Prostate gland (tissue), 2 donors: ENCODE measurements at regions not wholly inside any gene's neighbourhood (a gene's known extent, or its start where the extent isn't known, plus 50 kb on each side); places are given as distances from the start of the nearest gene placed in this dataset.
"Not testable (repeated sequence)": the region's sequence is repeated elsewhere in the genome, so short reads cannot be mapped to it uniquely, and the experiment has no call there.

Experiments used
- DNase-seq: peaks from one replicate; pipeline ENCODE4 v3.0.0-alpha.2; 2019; ENCODE audit warnings: low spot score
- H3K27ac ChIP-seq, 2 donors: fragments of 200-600 bp; sonication (generic); 2 replicates each; pipeline ENCODE4 v1.5.1; 2017 to 2019
- H3K27me3 ChIP-seq: fragments of 200-600 bp; sonication (generic); replicated peaks from 2 replicates; pipeline ENCODE4 v1.5.1; 2019; ENCODE audit not compliant: insufficient read depth
- H3K36me3 ChIP-seq, 2 donors: fragments of 200-600 bp; sonication (generic); 1 replicate in 1 of 2; 2 replicates in 1 of 2; pipeline versions ENCODE4 v1.5.1 to v1.8.1; 2017 to 2019
- H3K4me1 ChIP-seq: fragments of 200-600 bp; sonication (generic); replicated peaks from 2 replicates; pipeline ENCODE4 v1.5.1; 2019
- H3K4me3 ChIP-seq, 2 donors: fragments of 200-600 bp; sonication (generic); 2 replicates each; pipeline ENCODE4 v1.5.1; 2017 to 2019
- H3K9me3 ChIP-seq: fragments of 200-600 bp; sonication (generic); 2 replicates; pipeline ENCODE4 v1.5.1; 2017
- CTCF ChIP-seq, 4 experiments: fragments of 200-600 bp in 2 of 4; fragments of 450-650 bp in 2 of 4; sonication (generic) in 2 of 4; IDR thresholded peaks; 1 replicate in 3 of 4; 2 replicates in 1 of 4; pipeline ENCODE4 v1.5.1; 2016 to 2019; ENCODE audit warnings: antibody characterized with exemption in 4 of 4, mild to moderate bottlenecking in 2 of 4, moderate library complexity in 2 of 4
- POLR2A ChIP-seq: fragments of 450-650 bp; IDR thresholded peaks from one replicate; pipeline ENCODE4 v1.6.1; 2016; ENCODE audit warnings: antibody characterized with exemption, mild to moderate bottlenecking
- POLR2AphosphoS5 ChIP-seq: sonication (generic); formaldehyde crosslinking; IDR thresholded peaks from one replicate; pipeline ENCODE4 v1.6.1; 2017; ENCODE audit warnings: antibody characterized with exemption
- WGBS: methylation state at CpG from one replicate; pipeline ENCODE4 v1.1.5; 2018; 5-methylcytosine and 5-hydroxymethylcytosine counted together
- intact Hi-C: fragments of 100-400 bp; cut with DNase I; formaldehyde crosslinking; loops from one replicate; pipeline ENCODE4 v1.14.2; 2022

- Histone ChIP-seq H3K4me1 (no peaks in the 10 kb centered on the region), H3K27ac (no peak overlapping the region), H3K36me3 (no peaks in the 10 kb centered on the region), H3K9me3 (no peaks in the 10 kb centered on the region), H3K27me3 (no peaks in the 10 kb centered on the region), H3K4me3 (no peak overlapping the region)
- TF ChIP-seq POLR2AphosphoS5 (no peak), POLR2A (no peak), CTCF (IDR thresholded peaks at IDR 0.05) (no peak)
- intact Hi-C loops, result no loop called here
- DNase-seq, result no peak
- WGBS, result 79% methylated on average over 5 of the region's 5 CpGs
These were observed 445.0 kb upstream of the PIK3R1 start for GRCh38 chr5:67770431-67771025.

GRCh38 chr5:67765697-67766096 lies 449.9 kb upstream of the PIK3R1 start:
- TF ChIP-seq POLR2AphosphoS5 (no peak), POLR2A (no peak), CTCF (IDR thresholded peaks at IDR 0.05) (no peak)
- DNase-seq, result no peak
- Histone ChIP-seq H3K4me1 (no peaks in the 10 kb centered on the region), H3K27me3 (no peaks in the 10 kb centered on the region), H3K9me3 (no peaks in the 10 kb centered on the region), H3K36me3 (no peaks in the 10 kb centered on the region), H3K4me3 (no peak overlapping the region), H3K27ac (no peak overlapping the region)
- 76% methylated on average over 2 of the region's 2 CpGs for WGBS
- intact Hi-C loops, result no loop called here

GRCh38 chr5:67757771-67758170 lies 457.8 kb upstream of the PIK3R1 start:
- H3K27me3 ChIP-seq, H3K4me3 ChIP-seq, H3K27ac ChIP-seq, H3K36me3 ChIP-seq, DNase-seq, intact Hi-C loops, H3K4me1 ChIP-seq, H3K9me3 ChIP-seq: not testable (repeated sequence)
- WGBS, result 98% methylated on average over 8 of the region's 10 CpGs

- no peaks in the 10 kb centered on the region for H3K36me3 ChIP-seq
- TF ChIP-seq POLR2A (no peak), CTCF (IDR thresholded peaks at IDR 0.05) (no peak), POLR2AphosphoS5 (no peak)
- H3K9me3 ChIP-seq, result no peaks in the 10 kb centered on the region
- no peaks in the 10 kb centered on the region for H3K27me3 ChIP-seq
- no peak overlapping the region for H3K4me3 ChIP-seq
- intact Hi-C loops, result no loop called here
- no peak overlapping the region for H3K27ac ChIP-seq
- DNase-seq, result no peak
- no peaks in the 10 kb centered on the region for H3K4me1 ChIP-seq
- WGBS, result 96% methylated on average over 2 of the region's 2 CpGs
These were observed 463.2 kb upstream of the PIK3R1 start for GRCh38 chr5:67752357-67752708.

GRCh38 chr5:67748165-67748690 lies 467.3 kb upstream of the PIK3R1 start:
- no peak overlapping the region for H3K4me3 ChIP-seq
- no peaks in the 10 kb centered on the region for H3K27me3 ChIP-seq
- H3K36me3 ChIP-seq, result no peaks in the 10 kb centered on the region
- H3K4me1 ChIP-seq, result no peaks in the 10 kb centered on the region
- DNase-seq, result no peak
- 57% methylated on average over 1 of the region's 1 CpG for WGBS
- intact Hi-C loops, result no loop called here
- no peak overlapping the region for H3K27ac ChIP-seq
- no peaks in the 10 kb centered on the region for H3K9me3 ChIP-seq
- TF ChIP-seq POLR2A, result no peak
- TF ChIP-seq CTCF (IDR thresholded peaks at IDR 0.05), result no peak
- no peak for TF ChIP-seq POLR2AphosphoS5
